Duodenal mucosa (tissue), 2 donors: ENCODE measurements at regions not wholly inside any gene's neighbourhood (a gene's known extent, or its start where the extent isn't known, plus 50 kb on each side); places are given as distances from the start of the nearest gene placed in this dataset.

Source experiments
- H3K27ac ChIP-seq: one replicate; pipeline ENCODE4 v1.7.0; 2013; ENCODE audit warnings: low read depth, low read length
- H3K27me3 ChIP-seq, 2 donors: one replicate each; pipeline ENCODE4 v1.7.0; 2013; ENCODE audit warnings: low read length in 2 of 2, control low read depth in 1 of 2; ENCODE audit not compliant: insufficient read depth in 2 of 2, control insufficient read depth in 1 of 2
- H3K36me3 ChIP-seq, 2 donors: one replicate each; pipeline ENCODE4 v1.7.0; 2013; ENCODE audit warnings: low read length in 2 of 2, control low read depth in 1 of 2; ENCODE audit not compliant: insufficient read depth in 2 of 2, control insufficient read depth in 1 of 2
- H3K4me1 ChIP-seq, 2 donors: one replicate each; pipeline ENCODE4 v1.7.0; 2013; ENCODE audit warnings: low read length in 2 of 2, control low read depth in 1 of 2; ENCODE audit not compliant: insufficient read depth in 2 of 2, control insufficient read depth in 1 of 2
- H3K4me3 ChIP-seq, 2 donors: one replicate each; pipeline ENCODE4 v1.7.0; 2013; ENCODE audit warnings: low read length in 2 of 2, low read depth in 1 of 2
- H3K9ac ChIP-seq, 2 donors: one replicate each; pipeline ENCODE4 v1.7.0; 2013; ENCODE audit warnings: low read length in 2 of 2, low read depth in 1 of 2
- H3K9me3 ChIP-seq, 2 donors: one replicate each; pipeline ENCODE4 v1.7.0; 2013; ENCODE audit warnings: low read length in 2 of 2, control low read depth in 1 of 2; ENCODE audit not compliant: control insufficient read depth in 1 of 2

DNA sequence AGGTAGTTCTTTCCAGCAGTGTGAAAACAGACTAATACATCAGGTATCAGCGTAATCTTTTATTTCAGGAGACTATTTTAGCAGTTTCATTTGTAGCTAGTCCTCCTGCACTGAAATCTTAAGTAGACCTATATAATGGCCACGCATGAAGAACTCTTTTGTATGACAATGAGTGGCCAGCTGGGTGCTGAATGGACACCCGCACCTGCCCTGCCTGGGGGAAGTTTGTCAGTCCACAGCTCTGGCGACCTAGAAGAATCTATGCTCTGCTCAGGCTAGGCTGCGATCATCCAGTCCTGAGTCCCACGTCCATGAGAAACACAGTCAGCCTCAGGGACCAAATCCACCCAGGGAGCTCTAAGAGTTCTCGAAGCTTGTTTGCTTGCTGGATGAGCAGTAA lies 709.2 kb upstream of the ID2 start:
- H3K4me1 ChIP-seq, result no peaks in the 10 kb centered on the region
- no peaks in the 10 kb centered on the region for H3K36me3 ChIP-seq
- H3K27me3 ChIP-seq, result no peaks in the 10 kb centered on the region
- no peak overlapping the region for H3K4me3 ChIP-seq
- H3K9ac ChIP-seq, result no peak overlapping the region
- H3K27ac ChIP-seq, result no peak overlapping the region
- no peaks in the 10 kb centered on the region for H3K9me3 ChIP-seq

DNA sequence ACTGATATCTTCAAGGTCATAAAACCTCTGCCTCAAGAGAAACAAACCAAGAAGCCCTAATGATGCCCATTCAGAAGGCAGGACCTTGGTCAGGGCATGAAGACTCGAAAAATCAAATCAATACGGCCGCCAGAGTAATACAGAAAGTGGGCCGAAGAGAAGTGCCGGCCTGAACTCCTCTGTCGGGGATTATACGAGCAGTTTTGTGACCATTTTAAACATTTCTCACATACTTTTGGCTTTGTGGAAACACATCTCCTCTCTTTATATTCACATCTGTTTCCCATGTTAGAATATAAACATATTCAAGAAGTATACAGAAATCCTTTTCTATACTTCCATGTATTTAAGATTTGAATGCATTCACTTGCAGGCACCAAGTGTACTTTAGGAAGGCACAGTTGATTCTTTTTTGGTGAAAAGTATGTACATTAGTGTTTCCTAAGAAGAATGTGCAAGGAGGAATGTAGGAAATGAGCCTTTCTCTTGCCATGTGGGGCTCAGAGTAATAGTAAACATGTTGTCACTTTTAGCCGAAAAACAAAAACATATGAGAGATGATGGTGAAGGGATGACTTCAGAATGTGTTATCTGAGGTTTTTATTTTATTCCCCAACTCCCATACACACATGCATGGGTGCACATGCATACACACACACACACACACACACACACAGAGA lies 707.9 kb upstream of the ID2 start:
- no peak overlapping the region for H3K27ac ChIP-seq

DNA sequence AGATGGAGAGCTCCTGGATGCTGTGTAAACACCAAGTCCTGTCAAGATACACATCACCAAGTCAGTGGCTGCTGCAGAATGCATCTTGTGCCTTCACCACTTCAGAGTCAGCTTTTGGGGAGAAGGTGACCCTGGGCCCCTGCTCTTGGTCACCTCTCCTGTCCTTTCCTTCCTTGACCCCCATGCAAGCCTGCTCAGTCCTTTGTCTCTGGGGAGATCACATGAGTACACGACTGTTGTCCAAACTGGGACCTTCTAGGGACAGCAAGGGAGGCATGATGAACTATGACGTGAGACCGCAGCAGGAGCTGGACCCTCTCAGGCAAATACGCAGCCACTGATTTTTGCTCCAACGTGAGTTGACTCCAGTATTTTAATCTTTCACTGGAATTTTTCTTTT lies 706.9 kb upstream of the ID2 start:
- no peak overlapping the region for H3K4me3 ChIP-seq
- H3K27ac ChIP-seq, result no peak overlapping the region
- no peak overlapping the region for H3K9ac ChIP-seq
- no peaks in the 10 kb centered on the region for H3K9me3 ChIP-seq
- no peaks in the 10 kb centered on the region for H3K4me1 ChIP-seq
- H3K27me3 ChIP-seq, result no peaks in the 10 kb centered on the region
- H3K36me3 ChIP-seq, result no peaks in the 10 kb centered on the region

More for the DNA sequence above, 707.9 kb upstream of the ID2 start:
- Histone ChIP-seq H3K27me3 (no peaks in the 10 kb centered on the region), H3K9ac (no peak overlapping the region), H3K9me3 (no peaks in the 10 kb centered on the region), H3K4me1 (no peaks in the 10 kb centered on the region), H3K4me3 (no peak overlapping the region), H3K36me3 (no peaks in the 10 kb centered on the region)

DNA sequence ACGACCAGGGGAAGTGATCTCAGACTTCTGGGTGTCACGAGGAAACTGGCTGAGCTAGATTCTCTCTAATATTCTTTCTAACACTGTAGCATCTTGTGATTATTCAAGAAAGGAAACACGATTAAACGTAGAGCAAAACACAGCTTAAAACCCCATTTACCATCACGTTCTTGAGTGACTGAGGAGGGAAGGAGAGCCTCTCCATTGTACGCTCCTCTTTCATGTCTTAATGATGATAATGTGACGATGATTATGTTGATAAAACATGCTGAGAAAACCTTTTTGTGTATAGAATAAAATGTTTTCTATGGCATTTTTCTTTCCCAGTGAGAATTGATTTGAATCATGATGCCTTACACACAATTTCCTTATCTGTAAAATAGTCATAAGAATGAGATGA lies 705.6 kb upstream of the ID2 start:
- Histone ChIP-seq H3K9me3 (no peaks in the 10 kb centered on the region), H3K9ac (no peak overlapping the region), H3K4me3 (no peak overlapping the region), H3K27ac (no peak overlapping the region), H3K27me3 (no peaks in the 10 kb centered on the region), H3K36me3 (no peaks in the 10 kb centered on the region), H3K4me1 (no peaks in the 10 kb centered on the region)

DNA sequence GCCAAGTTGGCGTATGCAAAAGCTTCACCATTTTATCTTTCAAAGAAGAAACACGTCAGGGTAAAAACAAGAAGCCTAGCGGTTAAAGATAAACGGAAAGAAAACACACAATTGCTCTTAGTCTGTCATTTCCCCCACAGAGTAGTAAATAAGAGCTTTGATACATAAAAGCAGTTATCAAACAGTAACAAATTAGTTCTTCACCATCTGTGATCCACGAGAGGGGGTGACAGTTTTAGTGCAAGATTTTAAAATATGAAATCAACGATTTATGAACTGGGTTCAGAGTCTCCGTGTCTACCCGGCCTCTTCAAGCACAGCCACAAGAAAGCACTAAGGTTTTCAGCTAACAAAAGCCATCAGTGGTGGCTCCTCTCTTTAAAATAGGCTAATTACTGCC lies 703.9 kb upstream of the ID2 start:
- no peak overlapping the region for H3K27ac ChIP-seq
- no peaks in the 10 kb centered on the region for H3K27me3 ChIP-seq
- no peak overlapping the region for H3K4me3 ChIP-seq
- H3K9ac ChIP-seq, result no peak overlapping the region
- H3K4me1 ChIP-seq, result no peaks in the 10 kb centered on the region
- H3K36me3 ChIP-seq, result no peaks in the 10 kb centered on the region
- H3K9me3 ChIP-seq, result peaks cover 0 to 5% of the 10 kb centered on the region in 2 donors

DNA sequence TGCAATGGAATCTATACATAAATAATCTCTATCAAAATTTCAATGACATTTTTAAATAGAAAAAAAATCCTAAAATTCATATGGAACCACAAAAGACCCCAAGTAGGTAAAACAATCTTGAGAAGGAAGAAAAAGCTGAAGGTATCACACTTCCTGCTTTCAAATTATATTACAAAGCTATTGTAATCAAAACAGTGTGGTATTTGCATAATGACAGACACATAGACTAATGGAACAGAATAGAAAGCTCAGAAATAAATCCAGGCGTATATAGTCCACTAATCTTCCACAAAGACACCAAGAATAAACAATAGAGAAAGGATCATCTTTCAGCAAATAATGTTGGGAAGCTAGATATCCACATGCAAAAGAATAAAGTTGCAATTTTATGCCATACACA lies 699.8 kb upstream of the ID2 start:
- no peak overlapping the region for H3K4me3 ChIP-seq
- no peak overlapping the region for H3K27ac ChIP-seq
- H3K9me3 ChIP-seq, result peaks cover 0 to 5% of the 10 kb centered on the region in 2 donors
- H3K9ac ChIP-seq, result no peak overlapping the region
- H3K4me1 ChIP-seq, result no peaks in the 10 kb centered on the region
- no peaks in the 10 kb centered on the region for H3K27me3 ChIP-seq
- H3K36me3 ChIP-seq, result no peaks in the 10 kb centered on the region

DNA sequence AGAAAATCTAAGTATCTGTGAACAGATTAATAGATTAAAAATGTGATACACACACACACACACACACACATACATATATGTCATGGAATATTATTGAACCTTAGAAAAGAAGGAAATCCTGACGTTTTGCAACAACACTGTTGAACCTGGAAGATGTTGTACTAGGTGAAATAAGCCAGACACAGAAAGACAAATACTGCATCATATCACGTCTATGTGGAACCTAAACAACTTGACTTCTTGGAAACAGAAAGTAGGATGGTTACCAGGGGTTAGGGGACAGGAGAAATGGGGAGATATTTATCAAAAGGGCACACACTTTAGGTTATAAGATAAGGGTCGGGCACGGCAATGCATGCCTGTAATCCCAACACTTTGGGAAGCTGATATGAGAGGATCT lies 698.4 kb upstream of the ID2 start:
- Histone ChIP-seq H3K36me3 (no peaks in the 10 kb centered on the region), H3K9ac (no peak overlapping the region), H3K27ac (no peak overlapping the region), H3K27me3 (no peaks in the 10 kb centered on the region), H3K9me3 (peaks cover 0 to 5% of the 10 kb centered on the region in 2 donors), H3K4me3 (no peak overlapping the region), H3K4me1 (no peaks in the 10 kb centered on the region)

DNA sequence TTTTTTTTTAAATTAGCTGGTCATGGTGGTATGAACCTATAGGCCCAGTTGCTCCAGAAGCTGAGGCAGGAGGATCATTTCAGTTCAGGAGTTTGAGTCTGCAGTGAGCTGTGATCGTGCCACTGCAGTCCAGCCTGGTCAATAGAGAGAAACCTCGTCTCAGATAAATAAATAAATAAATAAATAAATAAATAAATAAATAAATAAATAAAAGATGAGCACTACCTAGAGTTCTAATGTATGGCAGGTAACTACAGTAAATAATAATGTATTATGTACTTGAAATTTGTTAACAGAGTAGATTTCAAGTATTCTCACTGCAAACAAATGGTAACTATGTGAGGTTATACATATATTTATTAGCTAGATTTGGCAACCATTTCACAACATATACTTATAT lies 697.9 kb upstream of the ID2 start:
- Histone ChIP-seq H3K4me1 (no peaks in the 10 kb centered on the region), H3K36me3 (no peaks in the 10 kb centered on the region), H3K9ac (no peak overlapping the region), H3K4me3 (no peak overlapping the region), H3K27me3 (no peaks in the 10 kb centered on the region), H3K27ac (no peak overlapping the region), H3K9me3 (peaks cover 0 to 5% of the 10 kb centered on the region in 2 donors)

DNA sequence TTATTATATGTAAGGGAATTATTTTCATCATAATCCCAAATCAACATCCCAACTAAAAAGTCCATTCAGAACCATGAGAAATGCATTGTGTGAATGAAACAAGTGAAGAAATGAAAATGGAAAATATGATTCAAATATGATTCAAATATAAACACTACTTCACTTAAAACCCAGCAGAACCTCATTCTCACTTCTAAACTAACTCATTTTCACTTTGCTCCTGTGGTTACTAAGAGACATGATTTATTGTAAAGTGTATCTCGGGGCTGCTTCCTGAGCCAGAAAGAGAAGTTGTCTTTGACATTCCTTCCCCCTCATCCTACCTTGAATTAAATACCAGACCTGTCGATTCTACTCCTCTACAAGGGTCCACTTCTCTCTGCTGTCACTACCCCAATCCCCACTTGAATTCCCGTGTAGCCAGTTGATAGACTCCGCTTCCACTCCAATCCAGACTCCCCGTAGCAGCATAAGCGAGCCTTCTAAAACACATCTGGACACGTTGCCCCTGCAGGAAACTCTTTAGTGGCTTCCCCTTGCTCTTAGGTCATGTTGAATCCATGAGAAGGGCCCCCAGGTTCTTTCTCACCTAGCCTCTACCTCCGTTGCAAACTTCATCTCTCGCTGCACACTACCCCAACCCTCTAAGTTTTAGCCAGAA lies 697.0 kb upstream of the ID2 start:
- H3K36me3 ChIP-seq, result no peaks in the 10 kb centered on the region
- H3K27ac ChIP-seq, result no peak overlapping the region
- peaks cover 0 to 5% of the 10 kb centered on the region in 2 donors for H3K9me3 ChIP-seq
- no peak overlapping the region for H3K4me3 ChIP-seq
- no peaks in the 10 kb centered on the region for H3K27me3 ChIP-seq
- H3K4me1 ChIP-seq, result no peaks in the 10 kb centered on the region
- no peak overlapping the region for H3K9ac ChIP-seq

DNA sequence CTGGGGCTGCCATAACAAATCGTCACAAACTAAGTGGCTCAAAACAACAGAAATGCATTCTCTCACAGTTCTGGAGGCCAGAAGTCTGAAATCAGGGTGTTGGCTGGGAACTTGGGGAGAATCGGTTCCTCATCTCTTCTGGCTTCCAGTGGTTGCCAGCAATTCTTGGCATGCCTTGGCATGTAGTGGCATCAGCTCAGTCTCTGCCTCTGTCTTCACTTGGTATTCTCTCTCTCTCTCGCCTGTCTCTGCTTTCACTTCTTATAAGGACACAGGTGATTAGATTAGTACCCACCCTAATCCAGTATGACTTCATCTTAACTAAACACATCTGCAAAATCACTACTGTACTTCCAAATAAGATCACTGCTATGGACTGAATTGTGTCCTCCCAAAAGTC lies 695.4 kb upstream of the ID2 start:
- no peak overlapping the region for H3K27ac ChIP-seq
- H3K4me1 ChIP-seq, result no peaks in the 10 kb centered on the region
- no peak overlapping the region for H3K4me3 ChIP-seq
- no peak overlapping the region for H3K9ac ChIP-seq
- no peaks in the 10 kb centered on the region for H3K27me3 ChIP-seq
- H3K36me3 ChIP-seq, result no peaks in the 10 kb centered on the region
- H3K9me3 ChIP-seq, result peaks cover 0 to 5% of the 10 kb centered on the region in 2 donors
